HepG2 (cell line): ENCODE measurements at regions not wholly inside any gene's neighbourhood (a gene's known extent, or its start where the extent isn't known, plus 50 kb on each side); places are given as distances from the start of the nearest gene placed in this dataset.

Experiments
- AHR ChIP-seq: IDR thresholded peaks from 2 replicates; pipeline ENCODE4 v1.6.1; 2018; ENCODE audit warnings: missing genetic modification reagents, missing compliant biosample characterization
- DNMT1 ChIP-seq: sonication (generic); formaldehyde crosslinking; IDR thresholded peaks from 2 replicates; pipeline ENCODE4 v1.5.1; 2020; ENCODE audit warnings: mild to moderate bottlenecking, missing genetic modification reagents
- KLF16 ChIP-seq, 2 experiments: sonication (generic) in 1 of 2; formaldehyde crosslinking in 1 of 2; IDR thresholded peaks; 2 replicates each; pipeline versions ENCODE4 v1.6.1 to v1.8.0; 2016 to 2023; ENCODE audit warnings: missing genetic modification reagents in 2 of 2, missing compliant biosample characterization in 1 of 2
- NCOA2 ChIP-seq: sonication (generic); formaldehyde crosslinking; IDR thresholded peaks from 2 replicates; pipeline ENCODE4 v1.8.0; 2022; ENCODE audit warnings: inconsistent platforms
- NFYB ChIP-seq: sonication (generic); formaldehyde crosslinking; IDR thresholded peaks from 2 replicates; pipeline ENCODE4 v1.4.0; 2020; ENCODE audit warnings: missing genetic modification reagents
- NFYC ChIP-seq: IDR thresholded peaks from 2 replicates; pipeline ENCODE4 v1.6.1; 2016; ENCODE audit warnings: missing genetic modification reagents, missing compliant biosample characterization
- PHF8 ChIP-seq: sonication (generic); formaldehyde crosslinking; IDR thresholded peaks from 2 replicates; pipeline ENCODE4 v1.5.0; 2020; ENCODE audit warnings: missing genetic modification reagents
- RARG ChIP-seq: sonication (generic); formaldehyde crosslinking; IDR thresholded peaks from 2 replicates; pipeline ENCODE4 v1.4.0; 2020; ENCODE audit warnings: low read depth, mild to moderate bottlenecking, missing genetic modification reagents
- RFX1 ChIP-seq: fragments of 450-650 bp; IDR thresholded peaks from 2 replicates; pipeline ENCODE4 v1.6.1; 2017
- SNRNP70 ChIP-seq: fragments of 200-400 bp; formaldehyde crosslinking; IDR thresholded peaks from 2 replicates; pipeline ENCODE4 v1.6.1; 2017; ENCODE audit warnings: mild to moderate bottlenecking, low read depth, low read length, moderate library complexity
- SP5 ChIP-seq: IDR thresholded peaks from 2 replicates; pipeline ENCODE4 v1.6.1; 2016; ENCODE audit warnings: low read depth, borderline replicate concordance
- THAP9 ChIP-seq: sonication (generic); formaldehyde crosslinking; IDR thresholded peaks from 2 replicates; pipeline ENCODE4; 2020; ENCODE audit warnings: missing genetic modification reagents, mild to moderate bottlenecking, borderline replicate concordance
- TOPORS ChIP-seq: sonication (generic); formaldehyde crosslinking; IDR thresholded peaks from 2 replicates; pipeline ENCODE4 v1.8.0; 2023; ENCODE audit warnings: mild to moderate bottlenecking, missing genetic modification reagents
- ZBTB3 ChIP-seq: sonication (generic); formaldehyde crosslinking; IDR thresholded peaks from 2 replicates; pipeline ENCODE4 v1.4.0; 2020; ENCODE audit warnings: low read depth, mild to moderate bottlenecking, moderate library complexity, missing genetic modification reagents, borderline replicate concordance
- ZBTB4 ChIP-seq: sonication (generic); formaldehyde crosslinking; IDR thresholded peaks from 2 replicates; pipeline ENCODE4 v1.4.0; 2020; ENCODE audit warnings: missing genetic modification reagents, mild to moderate bottlenecking, borderline replicate concordance
- ZHX2 ChIP-seq, 2 experiments: sonication (generic) in 1 of 2; formaldehyde crosslinking in 1 of 2; IDR thresholded peaks; 2 replicates each; pipeline versions ENCODE4 v1.6.1 to v1.9.0; 2014 to 2022; ENCODE audit warnings: antibody characterized with exemption in 1 of 2, borderline replicate concordance in 1 of 2, inconsistent platforms in 1 of 2, low read depth in 1 of 2, missing genetic modification reagents in 1 of 2
- ZNF136 ChIP-seq: sonication (generic); formaldehyde crosslinking; IDR thresholded peaks from 2 replicates; pipeline ENCODE4 v1.8.1; 2022; ENCODE audit warnings: low read depth, mild to moderate bottlenecking, moderate library complexity, missing genetic modification reagents
- ZNF546 ChIP-seq: sonication (generic); formaldehyde crosslinking; conservative IDR thresholded peaks from 2 replicates; pipeline ENCODE4 v1.8.1; 2023; ENCODE audit warnings: mild to moderate bottlenecking, missing genetic modification reagents
- ZNF768 ChIP-seq: sonication (generic); formaldehyde crosslinking; IDR thresholded peaks from 2 replicates; pipeline ENCODE4 v1.4.0; 2020; ENCODE audit warnings: missing genetic modification reagents
- ZSCAN9 ChIP-seq: IDR thresholded peaks from 2 replicates; pipeline ENCODE4 v1.6.1; 2016; ENCODE audit warnings: borderline replicate concordance

GRCh38 chr10:78550716-78551115, 517.1 kb downstream of the RPS24 start (continued):
- TF ChIP-seq ZNF136 (no peak), ZHX2 (IDR thresholded peaks at IDR 0.05; ENCODE audit: low read depth) (no peak), ZHX2 (CRISPR knock-in tag; IDR thresholded peaks at IDR 0.05; ENCODE audit: borderline replicate concordance) (no peak), THAP9 (CRISPR knock-in tag) (no peak), NFYB (no peak), RFX1 (no peak), AHR (CRISPR knock-in tag) (no peak; the same call in 1 of the 2 replicates), ZNF768 (CRISPR knock-in tag) (no peak), RARG (CRISPR knock-in tag) (no peak), SNRNP70 (no peak), ZBTB4 (CRISPR knock-in tag) (no peak), ZBTB3 (CRISPR knock-in tag) (no peak), ZNF546 (CRISPR knock-in tag) (no peak; the same call in 1 of the 2 replicates), ZSCAN9 (CRISPR knock-in tag) (peak; percentile 28; the same call in 1 of the 2 replicates), DNMT1 (CRISPR knock-in tag) (no peak), NFYC (no peak; the same call in 1 of the 2 replicates), SP5 (CRISPR knock-in tag) (peak; percentile 82), KLF16 (CRISPR knock-in tag; IDR thresholded peaks at IDR 0.05) (no peak), PHF8 (no peak), NCOA2 (CRISPR knock-in tag) (peak; percentile 72; the same call in 1 of the 2 replicates), TOPORS (no peak)
